Gastrocnemius medialis (tissue), 4 donors: ENCODE measurements at regions not wholly inside any gene's neighbourhood (a gene's known extent, or its start where the extent isn't known, plus 50 kb on each side); places are given as distances from the start of the nearest gene placed in this dataset.

Experiments used
- ATAC-seq, 2 donors: fragments of 150-250 bp; one replicate each; pipeline ENCODE4 v1.9.1; 2016
- DNase-seq, 2 donors: peaks; one replicate each; pipeline ENCODE4 v3.0.0-alpha.2; 2019
- H3K27ac ChIP-seq, 4 donors: fragments of 200-600 bp; sonication (generic); 1 replicate in 1 of 4; 2 replicates in 3 of 4; pipeline ENCODE4 v1.5.1; 2016 to 2018; ENCODE audit warnings: mild to moderate bottlenecking in 2 of 4, moderate library complexity in 1 of 4
- H3K27me3 ChIP-seq, 3 donors: fragments of 200-600 bp; sonication (generic) in 2 of 3; 1 replicate in 1 of 3; 2 replicates in 2 of 3; pipeline versions ENCODE4 v1.5.1 to v1.6.0; 2016 to 2019; ENCODE audit warnings: mild to moderate bottlenecking in 1 of 3, moderate library complexity in 1 of 3
- H3K36me3 ChIP-seq, 2 donors: fragments of 200-600 bp; sonication (generic) in 1 of 2; one replicate each; pipeline ENCODE4 v1.5.1; 2017 to 2018
- H3K4me1 ChIP-seq, 2 donors: fragments of 200-600 bp; sonication (generic) in 1 of 2; one replicate each; pipeline ENCODE4 v1.5.1; 2016 to 2017; ENCODE audit warnings: mild to moderate bottlenecking in 2 of 2
- H3K4me3 ChIP-seq, 4 donors: fragments of 200-600 bp; sonication (generic) in 3 of 4; 1 replicate in 1 of 4; 2 replicates in 3 of 4; pipeline ENCODE4 v1.5.1; 2016 to 2019; ENCODE audit warnings: mild to moderate bottlenecking in 2 of 4
- H3K9me3 ChIP-seq, 3 donors: fragments of 200-600 bp; sonication (generic) in 2 of 3; 1 replicate in 1 of 3; 2 replicates in 2 of 3; pipeline ENCODE4 v1.5.1; 2016 to 2019
- POLR2A ChIP-seq, 2 donors: fragments of 450-650 bp; IDR thresholded peaks; one replicate each; pipeline ENCODE4 v1.6.1; 2017; ENCODE audit warnings: antibody characterized with exemption in 2 of 2, mild to moderate bottlenecking in 2 of 2, moderate library complexity in 2 of 2
- in situ Hi-C, 4 donors: fragments of 200-750 bp; cut with MboI; loops; one replicate each; pipeline versions ENCODE4 v1.15.0 to v1.8.0; 2017; ENCODE audit warnings: low sequenced_read_pairs in 4 of 4
- intact Hi-C: fragments of 100-400 bp; cut with DNase I; formaldehyde crosslinking; loops from one replicate; pipeline ENCODE4 v1.15.1; 2023; ENCODE audit warnings: low total_unique reads
- TF ChIP-seq, protein P1 (sequence below), 5 experiments: fragments of 450-650 bp in 3 of 5; fragments of 200-600 bp in 2 of 5; sonication (generic) in 2 of 5; IDR thresholded peaks in 4 of 5; conservative IDR thresholded peaks in 1 of 5; 1 replicate in 4 of 5; 2 replicates in 1 of 5; pipeline ENCODE4 v1.5.1; 2016 to 2019; ENCODE audit warnings: antibody characterized with exemption in 5 of 5, mild to moderate bottlenecking in 3 of 5, moderate library complexity in 3 of 5

GRCh38 chr5:96329886-96330529 is 103.0 kb downstream of the PCSK1 start:
- Histone ChIP-seq H3K4me1 (no peaks in the 10 kb centered on the region), H3K4me3 (no peak overlapping the region), H3K9me3 (no peaks in the 10 kb centered on the region), H3K27ac (no peak overlapping the region), H3K27me3 (no peaks in the 10 kb centered on the region), H3K36me3 (no peaks in the 10 kb centered on the region)
- DNase-seq (no peak), ATAC-seq (no peak)
- intact Hi-C loops (loop anchor here (5.0 kb wide), 1 partner anchor 353 kb away; no protein-coding TSS in a partner anchor), in situ Hi-C loops (loop anchor here (10.0 to 25.0 kb wide), 10 partner anchors 365 to 693 kb away; partner anchors contain the start of genes ELL2 (in 4 of the 4) and RFESD (in 1 of the 4))
- TF ChIP-seq, protein P1, sequence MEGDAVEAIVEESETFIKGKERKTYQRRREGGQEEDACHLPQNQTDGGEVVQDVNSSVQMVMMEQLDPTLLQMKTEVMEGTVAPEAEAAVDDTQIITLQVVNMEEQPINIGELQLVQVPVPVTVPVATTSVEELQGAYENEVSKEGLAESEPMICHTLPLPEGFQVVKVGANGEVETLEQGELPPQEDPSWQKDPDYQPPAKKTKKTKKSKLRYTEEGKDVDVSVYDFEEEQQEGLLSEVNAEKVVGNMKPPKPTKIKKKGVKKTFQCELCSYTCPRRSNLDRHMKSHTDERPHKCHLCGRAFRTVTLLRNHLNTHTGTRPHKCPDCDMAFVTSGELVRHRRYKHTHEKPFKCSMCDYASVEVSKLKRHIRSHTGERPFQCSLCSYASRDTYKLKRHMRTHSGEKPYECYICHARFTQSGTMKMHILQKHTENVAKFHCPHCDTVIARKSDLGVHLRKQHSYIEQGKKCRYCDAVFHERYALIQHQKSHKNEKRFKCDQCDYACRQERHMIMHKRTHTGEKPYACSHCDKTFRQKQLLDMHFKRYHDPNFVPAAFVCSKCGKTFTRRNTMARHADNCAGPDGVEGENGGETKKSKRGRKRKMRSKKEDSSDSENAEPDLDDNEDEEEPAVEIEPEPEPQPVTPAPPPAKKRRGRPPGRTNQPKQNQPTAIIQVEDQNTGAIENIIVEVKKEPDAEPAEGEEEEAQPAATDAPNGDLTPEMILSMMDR (IDR thresholded peaks at IDR 0.05 in 4 of 5, conservative IDR thresholded peaks at IDR 0.05 in 1 of 5): no peak
- no peak for TF ChIP-seq POLR2A (IDR thresholded peaks at IDR 0.05)

DNA sequence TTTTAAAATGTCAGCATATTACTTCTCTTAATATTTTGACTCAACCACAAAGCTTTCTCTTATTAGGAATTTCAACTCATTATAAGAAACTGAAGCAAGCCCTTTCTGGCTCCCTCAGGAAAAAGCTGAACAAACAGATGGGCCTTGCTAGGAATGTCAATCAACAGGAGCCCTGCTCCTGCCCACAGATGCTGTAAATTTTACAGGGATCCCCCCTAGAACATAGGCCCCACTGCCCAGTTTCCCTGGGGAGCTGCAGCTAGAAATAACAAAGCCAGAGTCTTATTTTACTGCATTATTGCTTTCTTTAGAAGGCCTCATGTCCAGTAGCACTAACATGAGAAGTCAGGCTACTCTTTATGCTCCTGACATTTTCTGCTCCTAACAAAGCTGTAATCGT is 103.8 kb downstream of the PCSK1 start:
- no peak for DNase-seq
- intact Hi-C loops: loop anchor here (5.0 kb wide), 1 partner anchor 352 kb away; no protein-coding TSS in a partner anchor
- H3K9me3 ChIP-seq: no peaks in the 10 kb centered on the region
- no peaks in the 10 kb centered on the region for H3K27me3 ChIP-seq
- no peak overlapping the region for H3K27ac ChIP-seq
- ATAC-seq: no peak
- in situ Hi-C loops: loop anchor here in 3 of 4 donors (25.0 kb wide), 4 partner anchors 367 to 692 kb away; partner anchors contain the start of genes ELL2 (in 2 of the 3) and RFESD (in 1 of the 3)
- TF ChIP-seq, protein P1 (IDR thresholded peaks at IDR 0.05 in 4 of 5, conservative IDR thresholded peaks at IDR 0.05 in 1 of 5): no peak
- TF ChIP-seq POLR2A (IDR thresholded peaks at IDR 0.05): no peak
- no peaks in the 10 kb centered on the region for H3K36me3 ChIP-seq
- H3K4me3 ChIP-seq: no peak overlapping the region
- H3K4me1 ChIP-seq: no peaks in the 10 kb centered on the region

- Histone ChIP-seq H3K27ac (no peak overlapping the region), H3K36me3 (no peaks in the 10 kb centered on the region), H3K27me3 (no peaks in the 10 kb centered on the region), H3K4me3 (no peak overlapping the region), H3K9me3 (no peaks in the 10 kb centered on the region), H3K4me1 (no peaks in the 10 kb centered on the region)
- TF ChIP-seq, protein P1 (IDR thresholded peaks at IDR 0.05 in 4 of 5, conservative IDR thresholded peaks at IDR 0.05 in 1 of 5): no peak
- TF ChIP-seq POLR2A (IDR thresholded peaks at IDR 0.05): no peak
- no peak for ATAC-seq
- in situ Hi-C loops (loop anchor here in 3 of 4 donors (25.0 kb wide), 4 partner anchors 365 to 690 kb away; partner anchors contain the start of genes ELL2 (in 2 of the 3) and RFESD (in 1 of the 3)), intact Hi-C loops (loop anchor here (5.0 kb wide), 1 partner anchor 350 kb away; no protein-coding TSS in a partner anchor)
- no peak for DNase-seq
Measured at GRCh38 chr5:96327722-96328121, 105.3 kb downstream of the PCSK1 start.

GRCh38 chr5:96326902-96327301 is 106.1 kb downstream of the PCSK1 start:
- in situ Hi-C loops: loop anchor here in 3 of 4 donors (25.0 kb wide), 4 partner anchors 365 to 690 kb away; partner anchors contain the start of genes ELL2 (in 2 of the 3) and RFESD (in 1 of the 3)
- no peak for DNase-seq
- no peak overlapping the region for H3K27ac ChIP-seq

More at GRCh38 chr5:96326902-96327301, 106.1 kb downstream of the PCSK1 start:
- Histone ChIP-seq H3K9me3 (no peaks in the 10 kb centered on the region), H3K27me3 (no peaks in the 10 kb centered on the region), H3K4me3 (no peak overlapping the region), H3K4me1 (no peaks in the 10 kb centered on the region), H3K36me3 (no peaks in the 10 kb centered on the region)
- intact Hi-C loops: loop anchor here (5.0 kb wide), 1 partner anchor 350 kb away; no protein-coding TSS in a partner anchor
- no peak for TF ChIP-seq POLR2A (IDR thresholded peaks at IDR 0.05)
- TF ChIP-seq, protein P1 (IDR thresholded peaks at IDR 0.05 in 4 of 5, conservative IDR thresholded peaks at IDR 0.05 in 1 of 5): no peak
- no peak for ATAC-seq
